ENCODE measurements at regions not wholly inside any gene's neighbourhood (a gene's known extent, or its start where the extent isn't known, plus 50 kb on each side); places are given as distances from the start of the nearest gene placed in this dataset.

GRCh38 chr9:108322326-108323098 lies 533.3 kb downstream of the ACTL7B start:
- no peak for DNase-seq

GRCh38 chr9:108316630-108317029 lies 539.2 kb downstream of the ACTL7B start:
- DNase-seq: no peak

GRCh38 chr9:108316066-108316465 lies 539.7 kb downstream of the ACTL7B start:
- no peak for DNase-seq

GRCh38 chr9:108311745-108312144 lies 544.0 kb downstream of the ACTL7B start:
- DNase-seq: no peak

- DNase-seq: no peak
Observed at GRCh38 chr9:108310202-108310601, 545.6 kb downstream of the ACTL7B start.

- no peak for DNase-seq
Observed at GRCh38 chr9:108300306-108301287, 555.2 kb downstream of the ACTL7B start.

- no peak for DNase-seq
Observed at GRCh38 chr9:108297073-108297472, 558.7 kb downstream of the ACTL7B start.

- no peak for DNase-seq
Observed at GRCh38 chr9:108296056-108296455, 559.7 kb downstream of the ACTL7B start.

- DNase-seq: no peak
Observed at GRCh38 chr9:108291586-108291932, 564.2 kb downstream of the ACTL7B start.

- DNase-seq: no peak
Observed at GRCh38 chr9:108290839-108291585, 564.8 kb downstream of the ACTL7B start.

- no peak for DNase-seq
Observed at GRCh38 chr9:108286638-108287206, 569.1 kb downstream of the ACTL7B start.

GRCh38 chr9:108283696-108284095 lies 572.1 kb downstream of the ACTL7B start:
- DNase-seq: no peak

GRCh38 chr9:108282872-108283271 lies 572.9 kb downstream of the ACTL7B start:
- DNase-seq: no peak

GRCh38 chr9:108281696-108282095 lies 574.1 kb downstream of the ACTL7B start:
- DNase-seq: no peak

- no peak for DNase-seq
Observed at GRCh38 chr9:108278341-108278740, 577.4 kb downstream of the ACTL7B start.

GRCh38 chr9:108277216-108277615 lies 578.6 kb downstream of the ACTL7B start:
- DNase-seq: no peak

GRCh38 chr9:108275906-108276305 lies 579.9 kb downstream of the ACTL7B start:
- no peak for DNase-seq

GRCh38 chr9:108274971-108275370 lies 580.8 kb downstream of the ACTL7B start:
- no peak for DNase-seq

GRCh38 chr9:108273988-108274387 lies 581.8 kb downstream of the ACTL7B start:
- DNase-seq: no peak

- DNase-seq: no peak
Observed at GRCh38 chr9:108272349-108272899, 583.4 kb downstream of the ACTL7B start.

GRCh38 chr9:108271646-108272348 lies 584.0 kb downstream of the ACTL7B start:
- DNase-seq: no peak

GRCh38 chr9:108271236-108271635 lies 584.5 kb downstream of the ACTL7B start:
- no peak for DNase-seq

Measured in stimulated activated CD4-positive, alpha-beta T cell treated with anti-CD3 and anti-CD28 coated beads, Interleukin-4, amount 100 ng/mL, for 24 hours (primary cell).